A549 (cell line): ENCODE measurements at regions not wholly inside any gene's neighbourhood (a gene's known extent, or its start where the extent isn't known, plus 50 kb on each side); places are given as distances from the start of the nearest gene placed in this dataset.

ENCODE experiments used
- CBX8 ChIP-seq: fragments of 200-600 bp; sonication (generic); IDR thresholded peaks from 2 replicates; pipeline ENCODE4 v1.6.1; 2016
- CEBPB ChIP-seq, 2 experiments: fragments of >200 bp in 1 of 2; sonication (Bioruptor Twin) in 1 of 2; formaldehyde crosslinking in 1 of 2; IDR thresholded peaks; 2 replicates each; pipeline ENCODE4 v1.6.1; 2012 to 2016
- CHD2 ChIP-seq: fragments of 150-350 bp; IDR thresholded peaks from 2 replicates; pipeline ENCODE4 v1.6.1; 2014; ENCODE audit warnings: low read length; ENCODE audit not compliant: partially characterized antibody
- CTCF ChIP-seq: fragments of >200 bp; sonication (Bioruptor Twin); formaldehyde crosslinking; IDR thresholded peaks from 3 replicates; pipeline ENCODE4 v1.5.1; 2016
- EP300 ChIP-seq, 2 experiments: fragments of >200 bp; sonication (Bioruptor Twin); formaldehyde crosslinking; IDR thresholded peaks; 2 replicates in 1 of 2; 3 replicates in 1 of 2; pipeline ENCODE4 v1.6.1; 2016 to 2017
- ESRRA ChIP-seq: fragments of 150-350 bp; IDR thresholded peaks from 2 replicates; pipeline ENCODE4 v1.6.1; 2014; ENCODE audit warnings: mild to moderate bottlenecking, low read length, borderline replicate concordance
- JUN ChIP-seq, 2 experiments: fragments of >200 bp; sonication (Bioruptor Twin); formaldehyde crosslinking; IDR thresholded peaks; 2 replicates in 1 of 2; 3 replicates in 1 of 2; pipeline ENCODE4 v1.6.1; 2016 to 2017
- MAFK ChIP-seq: fragments of 450-650 bp; IDR thresholded peaks from 2 replicates; pipeline ENCODE4 v1.6.1; 2014; ENCODE audit not compliant: partially characterized antibody
- NPAS2 ChIP-seq: fragments of 250-450 bp; sonication (Bioruptor Pico); IDR thresholded peaks from 2 replicates; pipeline ENCODE4 v1.8.0; 2022; ENCODE audit warnings: mild to moderate bottlenecking, moderate library complexity, borderline replicate concordance
- NR3C1 ChIP-seq: fragments of >200 bp; sonication (Bioruptor Twin); formaldehyde crosslinking; IDR thresholded peaks from 3 replicates; pipeline ENCODE4 v1.6.1; 2017
- POLR2A ChIP-seq: IDR thresholded peaks from 2 replicates; pipeline ENCODE4 v1.6.1; 2012; ENCODE audit warnings: mild to moderate bottlenecking, low read length
- RAD21 ChIP-seq, 2 experiments: fragments of >200 bp in 1 of 2; sonication (Bioruptor Twin) in 1 of 2; formaldehyde crosslinking in 1 of 2; IDR thresholded peaks in 1 of 2; conservative IDR thresholded peaks in 1 of 2; 2 replicates in 1 of 2; 3 replicates in 1 of 2; pipeline ENCODE4 v1.6.1; 2012 to 2018; ENCODE audit warnings: inconsistent platforms in 1 of 2
- RARB ChIP-seq: fragments of 250-450 bp; sonication (Bioruptor Pico); IDR thresholded peaks from 2 replicates; pipeline ENCODE4 v1.8.0; 2021; ENCODE audit warnings: mild to moderate bottlenecking, moderate library complexity
- TF ChIP-seq, protein P1 (sequence below): fragments of 450-650 bp; IDR thresholded peaks from 2 replicates; pipeline ENCODE4 v1.6.1; 2014; ENCODE audit warnings: antibody characterized with exemption

DNA sequence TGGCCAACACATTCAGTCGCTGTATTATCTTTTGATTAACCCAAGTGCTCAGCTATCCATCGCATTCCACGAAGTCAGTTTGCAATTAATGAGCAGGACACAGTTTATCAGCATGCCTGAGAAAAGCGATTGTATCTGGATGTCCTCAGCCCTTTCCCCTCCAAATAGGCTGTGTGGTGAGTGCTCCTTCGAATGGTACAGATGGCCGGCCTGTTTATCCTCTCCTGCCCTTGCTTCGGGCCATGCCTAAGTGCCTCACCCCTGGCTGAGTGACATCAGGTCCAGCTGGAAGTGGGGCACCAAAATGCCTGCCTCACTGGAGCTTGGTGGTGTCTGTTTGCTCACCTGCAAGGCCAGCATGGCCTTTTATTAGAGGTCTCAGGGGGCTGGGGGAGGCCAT, 317.3 kb downstream of the GADD45G start:
- TF ChIP-seq EP300 (IDR thresholded peaks at IDR 0.05): no peak
- TF ChIP-seq RAD21 (conservative IDR thresholded peaks at IDR 0.05 in 1 of 2, IDR thresholded peaks at IDR 0.05 in 1 of 2): no peak
- TF ChIP-seq CTCF: no peak
- TF ChIP-seq MAFK: no peak
- TF ChIP-seq CHD2: no peak
- TF ChIP-seq NR3C1: no peak
- TF ChIP-seq JUN (IDR thresholded peaks at IDR 0.05): no peak
- no peak for TF ChIP-seq RARB (CRISPR knock-in tag)
- no peak for TF ChIP-seq ESRRA
- TF ChIP-seq CEBPB (IDR thresholded peaks at IDR 0.05): no peak
- TF ChIP-seq NPAS2 (CRISPR knock-in tag): no peak
- TF ChIP-seq, protein P1, sequence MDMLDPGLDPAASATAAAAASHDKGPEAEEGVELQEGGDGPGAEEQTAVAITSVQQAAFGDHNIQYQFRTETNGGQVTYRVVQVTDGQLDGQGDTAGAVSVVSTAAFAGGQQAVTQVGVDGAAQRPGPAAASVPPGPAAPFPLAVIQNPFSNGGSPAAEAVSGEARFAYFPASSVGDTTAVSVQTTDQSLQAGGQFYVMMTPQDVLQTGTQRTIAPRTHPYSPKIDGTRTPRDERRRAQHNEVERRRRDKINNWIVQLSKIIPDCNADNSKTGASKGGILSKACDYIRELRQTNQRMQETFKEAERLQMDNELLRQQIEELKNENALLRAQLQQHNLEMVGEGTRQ: no peak
- no peak for TF ChIP-seq POLR2A
- TF ChIP-seq CBX8: no peak
